SU-DHL-6 (cell line): ENCODE measurements at regions not wholly inside any gene's neighbourhood (a gene's known extent, or its start where the extent isn't known, plus 50 kb on each side); places are given as distances from the start of the nearest gene placed in this dataset.

Experiments used
- H2AFZ ChIP-seq: fragments of 200-600 bp; sonication (generic); 2 replicates; pipeline ENCODE4 v1.6.1; 2014; ENCODE audit warnings: low read depth, mild to moderate bottlenecking, moderate library complexity, mixed read lengths, antibody characterized with exemption, low read length; ENCODE audit not compliant: severe bottlenecking
- H3F3A ChIP-seq: fragments of 200-600 bp; shearing (Covaris generic); 2 replicates; pipeline ENCODE4 v1.6.0; 2016; ENCODE audit warnings: antibody characterized with exemption, mild to moderate bottlenecking; ENCODE audit not compliant: insufficient read depth
- H3K27ac ChIP-seq: fragments of 200-600 bp; sonication (generic); 2 replicates; pipeline ENCODE4 v1.5.1; 2016; ENCODE audit warnings: low read depth, mild to moderate bottlenecking, low read length, moderate library complexity, mixed read lengths
- H3K27me3 ChIP-seq: fragments of 200-600 bp; sonication (generic), shearing (Covaris generic); 2 replicates; pipeline ENCODE4 v1.6.0; 2014; ENCODE audit warnings: mild to moderate bottlenecking, low read length
- H3K36me3 ChIP-seq: fragments of 200-600 bp; sonication (generic); 2 replicates; pipeline ENCODE4 v1.6.1; 2014; ENCODE audit warnings: mild to moderate bottlenecking, low read length, mixed read lengths
- H3K4me2 ChIP-seq: fragments of 300-600, 200-600 bp; shearing (Covaris generic), sonication (generic); 2 replicates; pipeline ENCODE4 v1.6.0; 2014; ENCODE audit warnings: low read length, low read depth, mild to moderate bottlenecking; ENCODE audit not compliant: poor library complexity, severe bottlenecking
- H3K4me3 ChIP-seq: fragments of 200-600 bp; sonication (generic); 2 replicates; pipeline ENCODE4 v1.5.1; 2014; ENCODE audit warnings: antibody characterized with exemption, low read length, mild to moderate bottlenecking, mixed read lengths; ENCODE audit not compliant: insufficient read depth, poor library complexity, severe bottlenecking
- H3K79me2 ChIP-seq: fragments of 200-600 bp; sonication (generic); 2 replicates; pipeline ENCODE4 v1.6.1; 2014; ENCODE audit warnings: mild to moderate bottlenecking, low read length, moderate library complexity; ENCODE audit not compliant: insufficient read depth
- H3K9ac ChIP-seq: fragments of 200-600 bp; sonication (generic); 2 replicates; pipeline ENCODE4 v1.7.0; 2014; ENCODE audit warnings: mild to moderate bottlenecking, low read length
- H3K9me2 ChIP-seq: fragments of 200-600 bp; sonication (generic); replicated peaks from 2 replicates; pipeline ENCODE4 v1.6.1; 2014; ENCODE audit warnings: low read length; ENCODE audit not compliant: insufficient read depth
- H3K9me3 ChIP-seq: fragments of 200-600 bp; sonication (generic); 2 replicates; pipeline ENCODE4 v1.6.1; 2014; ENCODE audit warnings: low read length, mixed read lengths; ENCODE audit not compliant: insufficient read depth
- H4K20me1 ChIP-seq: fragments of 200-600 bp; sonication (generic); 2 replicates; pipeline ENCODE4 v1.6.1; 2014; ENCODE audit warnings: low read depth, mild to moderate bottlenecking, antibody characterized with exemption, low read length, moderate library complexity, mixed read lengths
- CTCF ChIP-seq: fragments of 200-600 bp; sonication (generic); IDR thresholded peaks from one replicate; pipeline ENCODE4 v1.5.1; 2017; ENCODE audit warnings: antibody characterized with exemption, mild to moderate bottlenecking, low read length, moderate library complexity; ENCODE audit not compliant: insufficient read depth, poor library complexity, severe bottlenecking
- EZH2phosphoT487 ChIP-seq: fragments of 200-600 bp; sonication (generic), shearing (Covaris generic); conservative IDR thresholded peaks from 2 replicates; pipeline ENCODE4 v1.6.1; 2018; ENCODE audit warnings: mild to moderate bottlenecking, antibody characterized with exemption, low read length, moderate library complexity, mixed read lengths

DNA sequence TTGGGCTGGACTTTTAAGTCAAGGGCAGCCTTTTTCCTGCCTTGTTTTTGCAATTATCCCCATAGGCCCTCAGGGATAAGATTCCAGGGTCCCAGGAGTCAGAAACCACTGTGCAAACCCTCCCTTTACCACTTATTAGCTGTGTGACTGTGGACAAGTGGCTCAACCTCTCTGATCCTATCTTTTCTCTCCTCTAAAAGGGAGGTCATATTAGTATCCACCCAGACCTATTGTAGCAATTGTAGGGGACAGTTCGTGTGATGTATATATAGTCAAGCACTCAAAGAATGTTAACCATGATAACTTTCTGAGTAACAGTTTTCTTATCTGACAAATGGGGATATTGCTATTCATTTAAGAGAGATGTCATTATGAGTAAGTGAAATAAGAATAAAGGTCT, 68.2 kb downstream of the IRX5 start:
- Histone ChIP-seq H3K9ac (no peak overlapping the region), H3K9me3 (no peaks in the 10 kb centered on the region), H3K27me3 (no peaks in the 10 kb centered on the region), H3F3A (no peaks in the 10 kb centered on the region), H4K20me1 (no peaks in the 10 kb centered on the region), H2AFZ (no peak overlapping the region), H3K9me2 (no peaks in the 10 kb centered on the region), H3K36me3 (no peaks in the 10 kb centered on the region), H3K4me2 (no peak overlapping the region), H3K27ac (no peak overlapping the region), H3K79me2 (no peaks in the 10 kb centered on the region), H3K4me3 (no peak overlapping the region)
- no peak for TF ChIP-seq CTCF
- TF ChIP-seq EZH2phosphoT487, result no peak

DNA sequence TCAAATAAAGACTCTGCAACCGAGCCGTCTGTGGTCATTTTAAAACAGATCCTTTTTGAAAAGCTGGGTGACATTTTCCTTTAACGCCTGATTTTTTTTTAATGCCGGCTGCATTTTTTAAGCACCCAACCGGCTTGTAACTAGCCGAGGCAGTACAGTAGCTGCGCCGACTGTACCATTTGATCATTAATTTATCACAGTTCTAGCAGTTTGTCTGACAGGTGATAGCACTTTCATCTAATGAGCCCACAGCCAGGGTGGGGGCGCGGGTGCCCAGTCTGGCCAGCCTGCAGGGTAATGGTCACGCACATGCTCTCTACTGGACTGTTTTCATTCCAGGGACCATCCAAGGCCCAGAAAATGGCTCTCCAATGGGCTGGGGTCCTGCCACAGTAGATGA, 68.8 kb downstream of the IRX5 start:
- Histone ChIP-seq H3K27ac (no peak overlapping the region), H4K20me1 (no peaks in the 10 kb centered on the region), H3K9ac (no peak overlapping the region), H3K36me3 (no peaks in the 10 kb centered on the region), H3K4me2 (no peak overlapping the region), H3K9me3 (no peaks in the 10 kb centered on the region), H3K9me2 (no peaks in the 10 kb centered on the region), H3F3A (no peaks in the 10 kb centered on the region), H3K27me3 (no peaks in the 10 kb centered on the region), H3K79me2 (no peaks in the 10 kb centered on the region), H2AFZ (no peak overlapping the region), H3K4me3 (no peak overlapping the region)
- TF ChIP-seq CTCF (no peak), EZH2phosphoT487 (no peak)

- Histone ChIP-seq H2AFZ (no peak overlapping the region), H3K27me3 (no peaks in the 10 kb centered on the region), H3K4me2 (no peak overlapping the region), H3F3A (no peaks in the 10 kb centered on the region), H3K9me3 (no peaks in the 10 kb centered on the region), H3K79me2 (no peaks in the 10 kb centered on the region), H3K9me2 (no peaks in the 10 kb centered on the region), H3K36me3 (no peaks in the 10 kb centered on the region), H4K20me1 (no peaks in the 10 kb centered on the region), H3K4me3 (no peak overlapping the region), H3K27ac (no peak overlapping the region), H3K9ac (no peak overlapping the region)
- TF ChIP-seq CTCF, result no peak
- no peak for TF ChIP-seq EZH2phosphoT487
Measured at GRCh38 chr16:55000595-55000994, 69.9 kb downstream of the IRX5 start.

GRCh38 chr16:55001931-55002330, 71.3 kb downstream of the IRX5 start:
- Histone ChIP-seq H3F3A (no peaks in the 10 kb centered on the region), H3K4me2 (no peak overlapping the region), H3K4me3 (no peak overlapping the region), H3K9me3 (no peaks in the 10 kb centered on the region), H3K27ac (no peak overlapping the region), H4K20me1 (no peaks in the 10 kb centered on the region), H3K27me3 (no peaks in the 10 kb centered on the region), H3K9me2 (no peaks in the 10 kb centered on the region), H3K9ac (no peak overlapping the region), H3K36me3 (no peaks in the 10 kb centered on the region), H2AFZ (no peak overlapping the region), H3K79me2 (no peaks in the 10 kb centered on the region)
- no peak for TF ChIP-seq EZH2phosphoT487
- no peak for TF ChIP-seq CTCF
